ENCODE measurements at regions not wholly inside any gene's neighbourhood (a gene's known extent, or its start where the extent isn't known, plus 50 kb on each side); places are given as distances from the start of the nearest gene placed in this dataset.

- no TSS peak for BruUV-seq (replicated peaks)
- no peaks in the 10 kb centered on the region for H3K9me3 ChIP-seq (ENCODE audit: control insufficient read depth in 1 of 2, insufficient read depth in 1 of 2, low read depth in 1 of 2, low read length in 2 of 2)
- POLR2A ChIA-PET: interaction anchor here (1.0 kb wide), 1 partner anchor 9 kb away, joined by 3 read pairs; no protein-coding TSS in a partner anchor
- peaks cover 17 to 36% of the 10 kb centered on the region in 2 experiments; a peak in 3 of 4 replicates for H3K4me1 ChIP-seq (ENCODE audit: control insufficient read depth in 1 of 2, insufficient read depth in 2 of 2, low read length in 2 of 2)
- H3K36me3 ChIP-seq (ENCODE audit: control insufficient read depth in 1 of 2, insufficient read depth in 2 of 2, low read length in 2 of 2): no peaks in the 10 kb centered on the region
- H3K4me3 ChIP-seq (replicated peaks in 1 of 2; ENCODE audit: low read depth in 1 of 2, low read length in 2 of 2): no peak overlapping the region
- H2AFZ ChIP-seq (ENCODE audit: low read depth, low read length, poor library complexity, severe bottlenecking): no peak overlapping the region
- no peak overlapping the region for H3K9ac ChIP-seq (ENCODE audit: low read length)
- ATAC-seq (no peak), DNase-seq (ENCODE audit: low read depth, low spot score) (no peak)
- no peaks in the 10 kb centered on the region for H3K27me3 ChIP-seq (ENCODE audit: insufficient read depth, low read length)
- intact Hi-C loops (cut with micrococcal nuclease): no loop called here
- RAD21 ChIA-PET (ENCODE audit: low non-redundant PET in 1 of 2, low total read pairs in 2 of 2, uncharacterized antibody in 2 of 2, unreplicated experiment in 2 of 2): no interaction called here
- CTCF ChIA-PET: interaction anchor here (1.2 to 1.7 kb wide), 2 partner anchors 11 to 36 kb away, joined by 3 to 4 read pairs; no protein-coding TSS in a partner anchor
- H3K27ac ChIP-seq (ENCODE audit: low read depth, low read length): no peak overlapping the region
- H3K9me2 ChIP-seq (ENCODE audit: insufficient read depth): no peaks in the 10 kb centered on the region
- H3K4me2 ChIP-seq (ENCODE audit: low read length): no peak overlapping the region
- no peaks in the 10 kb centered on the region for H4K20me1 ChIP-seq (ENCODE audit: insufficient read depth)
- no peaks in the 10 kb centered on the region for H3K79me2 ChIP-seq (ENCODE audit: insufficient read depth, low read length)
- TF ChIP-seq EZH2 (IDR thresholded peaks at IDR 0.05) (no peak), TCF7L2 (IDR thresholded peaks at IDR 0.05; ENCODE audit: borderline replicate concordance, extremely low read depth, insufficient read depth, insufficient read length) (no peak), ZNF274 (IDR thresholded peaks at IDR 0.05; ENCODE audit: low read depth, low read length) (no peak), POLR2A (IDR thresholded peaks at IDR 0.05; ENCODE audit: borderline replicate concordance, extremely low read depth, insufficient read depth, insufficient read length) (no peak), CEBPB (IDR thresholded peaks at IDR 0.05; ENCODE audit: low read depth) (no peak), JUND (IDR thresholded peaks at IDR 0.05) (no peak), ZBTB33 (IDR thresholded peaks at IDR 0.05; ENCODE audit: extremely low read depth, insufficient replicate concordance, low read length) (no peak), SP1 (IDR thresholded peaks at IDR 0.05; ENCODE audit: low read depth) (no peak), SIN3A (IDR thresholded peaks at IDR 0.05; ENCODE audit: low read depth) (no peak), CBX3 (IDR thresholded peaks at IDR 0.05; ENCODE audit: low read depth) (no peak), ZFX (IDR thresholded peaks at IDR 0.05) (no peak)
- TF ChIP-seq, protein P1, sequence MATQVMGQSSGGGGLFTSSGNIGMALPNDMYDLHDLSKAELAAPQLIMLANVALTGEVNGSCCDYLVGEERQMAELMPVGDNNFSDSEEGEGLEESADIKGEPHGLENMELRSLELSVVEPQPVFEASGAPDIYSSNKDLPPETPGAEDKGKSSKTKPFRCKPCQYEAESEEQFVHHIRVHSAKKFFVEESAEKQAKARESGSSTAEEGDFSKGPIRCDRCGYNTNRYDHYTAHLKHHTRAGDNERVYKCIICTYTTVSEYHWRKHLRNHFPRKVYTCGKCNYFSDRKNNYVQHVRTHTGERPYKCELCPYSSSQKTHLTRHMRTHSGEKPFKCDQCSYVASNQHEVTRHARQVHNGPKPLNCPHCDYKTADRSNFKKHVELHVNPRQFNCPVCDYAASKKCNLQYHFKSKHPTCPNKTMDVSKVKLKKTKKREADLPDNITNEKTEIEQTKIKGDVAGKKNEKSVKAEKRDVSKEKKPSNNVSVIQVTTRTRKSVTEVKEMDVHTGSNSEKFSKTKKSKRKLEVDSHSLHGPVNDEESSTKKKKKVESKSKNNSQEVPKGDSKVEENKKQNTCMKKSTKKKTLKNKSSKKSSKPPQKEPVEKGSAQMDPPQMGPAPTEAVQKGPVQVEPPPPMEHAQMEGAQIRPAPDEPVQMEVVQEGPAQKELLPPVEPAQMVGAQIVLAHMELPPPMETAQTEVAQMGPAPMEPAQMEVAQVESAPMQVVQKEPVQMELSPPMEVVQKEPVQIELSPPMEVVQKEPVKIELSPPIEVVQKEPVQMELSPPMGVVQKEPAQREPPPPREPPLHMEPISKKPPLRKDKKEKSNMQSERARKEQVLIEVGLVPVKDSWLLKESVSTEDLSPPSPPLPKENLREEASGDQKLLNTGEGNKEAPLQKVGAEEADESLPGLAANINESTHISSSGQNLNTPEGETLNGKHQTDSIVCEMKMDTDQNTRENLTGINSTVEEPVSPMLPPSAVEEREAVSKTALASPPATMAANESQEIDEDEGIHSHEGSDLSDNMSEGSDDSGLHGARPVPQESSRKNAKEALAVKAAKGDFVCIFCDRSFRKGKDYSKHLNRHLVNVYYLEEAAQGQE (IDR thresholded peaks at IDR 0.05; ENCODE audit: low read depth): no peak
Observed at GRCh38 chr6:43989581-43990146, 137.6 kb downstream of the MRPL14 start.

Data from HCT116 (cell line).